Duodenal mucosa (tissue), 2 donors: ENCODE measurements at regions not wholly inside any gene's neighbourhood (a gene's known extent, or its start where the extent isn't known, plus 50 kb on each side); places are given as distances from the start of the nearest gene placed in this dataset.
"Not testable (repeated sequence)": the region's sequence is repeated elsewhere in the genome, so short reads cannot be mapped to it uniquely, and the experiment has no call there.

ENCODE experiments used
- H3K27ac ChIP-seq: one replicate; pipeline ENCODE4 v1.7.0; 2013; ENCODE audit warnings: low read depth, low read length
- H3K27me3 ChIP-seq, 2 donors: one replicate each; pipeline ENCODE4 v1.7.0; 2013; ENCODE audit warnings: low read length in 2 of 2, control low read depth in 1 of 2; ENCODE audit not compliant: insufficient read depth in 2 of 2, control insufficient read depth in 1 of 2
- H3K36me3 ChIP-seq, 2 donors: one replicate each; pipeline ENCODE4 v1.7.0; 2013; ENCODE audit warnings: low read length in 2 of 2, control low read depth in 1 of 2; ENCODE audit not compliant: insufficient read depth in 2 of 2, control insufficient read depth in 1 of 2
- H3K4me1 ChIP-seq, 2 donors: one replicate each; pipeline ENCODE4 v1.7.0; 2013; ENCODE audit warnings: low read length in 2 of 2, control low read depth in 1 of 2; ENCODE audit not compliant: insufficient read depth in 2 of 2, control insufficient read depth in 1 of 2
- H3K4me3 ChIP-seq, 2 donors: one replicate each; pipeline ENCODE4 v1.7.0; 2013; ENCODE audit warnings: low read length in 2 of 2, low read depth in 1 of 2
- H3K9ac ChIP-seq, 2 donors: one replicate each; pipeline ENCODE4 v1.7.0; 2013; ENCODE audit warnings: low read length in 2 of 2, low read depth in 1 of 2
- H3K9me3 ChIP-seq, 2 donors: one replicate each; pipeline ENCODE4 v1.7.0; 2013; ENCODE audit warnings: low read length in 2 of 2, control low read depth in 1 of 2; ENCODE audit not compliant: control insufficient read depth in 1 of 2

- H3K4me1 ChIP-seq, result no peaks in the 10 kb centered on the region
- H3K9ac ChIP-seq, result no peak overlapping the region
- no peak overlapping the region for H3K27ac ChIP-seq
- no peak overlapping the region for H3K4me3 ChIP-seq
- H3K9me3 ChIP-seq, result no peaks in the 10 kb centered on the region
- H3K27me3 ChIP-seq, result no peaks in the 10 kb centered on the region
- H3K36me3 ChIP-seq, result no peaks in the 10 kb centered on the region
Observed at GRCh38 chr1:187985897-187986654, 1157.3 kb downstream of the PLA2G4A start.

DNA sequence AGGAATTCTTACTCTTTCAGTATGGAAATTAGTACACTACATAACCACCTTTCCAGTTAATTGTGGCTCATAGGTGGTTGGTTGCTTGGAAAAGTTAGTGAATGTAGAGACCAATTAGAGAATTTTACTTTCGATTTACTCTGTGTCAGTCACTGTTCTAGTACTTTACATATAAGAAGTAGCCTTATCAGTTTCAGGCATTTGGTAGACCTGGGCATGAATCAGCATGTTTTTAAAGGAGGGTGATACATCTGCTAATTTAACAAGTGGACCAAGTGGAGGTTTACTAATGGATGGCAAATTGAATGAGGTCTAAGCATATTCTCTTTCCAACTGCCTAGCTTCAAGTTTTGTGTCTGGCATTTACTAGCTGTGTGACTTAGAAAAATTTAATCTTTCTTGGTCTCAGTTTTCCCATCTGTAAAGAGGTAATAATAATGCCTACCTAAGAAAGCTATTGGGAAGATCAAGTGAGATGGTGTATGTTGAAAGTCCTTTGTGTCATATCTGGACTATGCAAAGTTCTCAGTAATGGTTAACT is 1158.6 kb downstream of the PLA2G4A start:
- Histone ChIP-seq H3K9ac (no peak overlapping the region), H3K4me3 (no peak overlapping the region), H3K36me3 (no peaks in the 10 kb centered on the region), H3K9me3 (no peaks in the 10 kb centered on the region), H3K4me1 (no peaks in the 10 kb centered on the region), H3K27me3 (no peaks in the 10 kb centered on the region), H3K27ac (no peak overlapping the region)

GRCh38 chr1:187991944-187992343 is 1163.2 kb downstream of the PLA2G4A start:
- H3K4me3 ChIP-seq, result no peak overlapping the region
- no peak overlapping the region for H3K9ac ChIP-seq
- no peaks in the 10 kb centered on the region for H3K9me3 ChIP-seq
- no peaks in the 10 kb centered on the region for H3K4me1 ChIP-seq
- H3K36me3 ChIP-seq, result no peaks in the 10 kb centered on the region
- H3K27me3 ChIP-seq, result no peaks in the 10 kb centered on the region
- H3K27ac ChIP-seq, result no peak overlapping the region

GRCh38 chr1:187996780-187997179 is 1168.0 kb downstream of the PLA2G4A start:
- Histone ChIP-seq H3K36me3 (no peaks in the 10 kb centered on the region), H3K4me1 (no peaks in the 10 kb centered on the region), H3K4me3 (no peak overlapping the region), H3K27ac (no peak overlapping the region), H3K9ac (no peak overlapping the region), H3K9me3 (peaks cover 0 to under 1% of the 10 kb centered on the region in 2 donors), H3K27me3 (no peaks in the 10 kb centered on the region)

GRCh38 chr1:187999973-188000372 is 1171.2 kb downstream of the PLA2G4A start:
- no peak overlapping the region for H3K4me3 ChIP-seq
- H3K27ac ChIP-seq, result no peak overlapping the region
- H3K9ac ChIP-seq, result no peak overlapping the region

GRCh38 chr1:188003687-188004086 is 1174.9 kb downstream of the PLA2G4A start:
- not testable (repeated sequence) for H3K4me1 ChIP-seq, H3K27ac ChIP-seq, H3K9me3 ChIP-seq, H3K27me3 ChIP-seq, H3K9ac ChIP-seq, H3K4me3 ChIP-seq, H3K36me3 ChIP-seq

More at GRCh38 chr1:187999973-188000372, 1171.2 kb downstream of the PLA2G4A start:
- H3K9me3 ChIP-seq, result peaks cover 0 to 6% of the 10 kb centered on the region in 2 donors
- no peaks in the 10 kb centered on the region for H3K27me3 ChIP-seq
- no peaks in the 10 kb centered on the region for H3K36me3 ChIP-seq
- H3K4me1 ChIP-seq, result no peaks in the 10 kb centered on the region

- no peak overlapping the region for H3K27ac ChIP-seq
- H3K9me3 ChIP-seq, result peaks cover 0 to 6% of the 10 kb centered on the region in 2 donors
- no peaks in the 10 kb centered on the region for H3K36me3 ChIP-seq
- no peak overlapping the region for H3K4me3 ChIP-seq
- H3K9ac ChIP-seq, result no peak overlapping the region
- H3K4me1 ChIP-seq, result no peaks in the 10 kb centered on the region
- no peaks in the 10 kb centered on the region for H3K27me3 ChIP-seq
Observed at GRCh38 chr1:188004849-188005248, 1176.1 kb downstream of the PLA2G4A start.

- peaks cover 0 to 6% of the 10 kb centered on the region in 2 donors for H3K9me3 ChIP-seq
Observed at GRCh38 chr1:188006354-188006753, 1177.6 kb downstream of the PLA2G4A start.

GRCh38 chr1:188013222-188013849 is 1184.6 kb downstream of the PLA2G4A start:
- H3K36me3 ChIP-seq, H3K27ac ChIP-seq, H3K9me3 ChIP-seq, H3K4me1 ChIP-seq, H3K9ac ChIP-seq, H3K27me3 ChIP-seq, H3K4me3 ChIP-seq: not testable (repeated sequence)

More at GRCh38 chr1:188006354-188006753, 1177.6 kb downstream of the PLA2G4A start:
- no peaks in the 10 kb centered on the region for H3K27me3 ChIP-seq
- no peak overlapping the region for H3K27ac ChIP-seq
- H3K36me3 ChIP-seq, result no peaks in the 10 kb centered on the region
- no peaks in the 10 kb centered on the region for H3K4me1 ChIP-seq
- H3K4me3 ChIP-seq, result no peak overlapping the region
- H3K9ac ChIP-seq, result no peak overlapping the region

DNA sequence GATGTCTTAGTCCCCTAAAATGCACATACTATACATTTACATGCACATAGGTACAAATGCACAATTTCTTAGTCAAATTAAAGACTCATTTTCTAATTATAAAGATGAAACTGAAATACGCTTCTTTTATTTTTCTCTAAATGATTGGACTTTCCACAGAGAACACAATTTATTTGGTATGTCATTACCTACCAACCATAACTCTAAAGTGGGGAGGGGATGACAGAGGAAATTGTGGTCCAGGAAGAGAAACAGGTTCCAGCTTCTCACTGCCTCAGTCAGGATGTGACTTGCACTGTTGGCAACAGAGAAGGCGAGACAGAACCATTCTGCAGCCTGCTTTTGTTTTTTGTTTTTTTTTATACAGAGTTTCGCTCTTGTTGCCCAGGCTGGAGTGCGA is 1189.2 kb downstream of the PLA2G4A start:
- Histone ChIP-seq H3K27me3 (no peaks in the 10 kb centered on the region), H3K4me1 (no peaks in the 10 kb centered on the region), H3K9me3 (no peaks in the 10 kb centered on the region), H3K27ac (no peak overlapping the region), H3K4me3 (no peak overlapping the region), H3K36me3 (no peaks in the 10 kb centered on the region), H3K9ac (no peak overlapping the region)
